Heart left ventricle (tissue), 16 donors: ENCODE measurements at regions not wholly inside any gene's neighbourhood (a gene's known extent, or its start where the extent isn't known, plus 50 kb on each side); places are given as distances from the start of the nearest gene placed in this dataset.

Experiments
- ATAC-seq, 4 donors: fragments of 200-7000 bp; cut with Tn5 transposase; one replicate each; pipeline ENCODE4 v1.9.1; 2020 to 2022; ENCODE audit warnings: moderate library complexity in 4 of 4, mild to moderate bottlenecking in 3 of 4, moderate number of reproducible peaks in 1 of 4
- DNase-seq, 5 donors: peaks; one replicate each; pipeline ENCODE4 v3.0.0-alpha.2; 2020
- H3K27ac ChIP-seq, 12 donors: fragments of 200-600 bp; sonication (generic) in 4 of 12; one replicate each; pipeline versions ENCODE4 v1.5.0 to v1.8.0; 2016 to 2022; ENCODE audit warnings: mild to moderate bottlenecking in 2 of 12
- H3K27me3 ChIP-seq, 9 donors: fragments of 200-600 bp; sonication (generic) in 2 of 9; one replicate each; pipeline versions ENCODE4 v1.5.1 to v1.8.0; 2016 to 2022; ENCODE audit warnings: mild to moderate bottlenecking in 3 of 9
- H3K36me3 ChIP-seq, 9 donors: fragments of 200-600 bp; sonication (generic) in 2 of 9; one replicate each; pipeline versions ENCODE4 v1.5.0 to v1.8.0; 2018 to 2022; ENCODE audit warnings: mild to moderate bottlenecking in 2 of 9
- H3K4me1 ChIP-seq, 12 donors: fragments of 200-600 bp; sonication (generic) in 4 of 12; one replicate each; pipeline versions ENCODE4 v1.5.0 to v1.8.0; 2016 to 2022; ENCODE audit warnings: mild to moderate bottlenecking in 3 of 12
- H3K4me3 ChIP-seq, 12 donors: fragments of 200-600 bp; sonication (generic) in 4 of 12; one replicate each; pipeline versions ENCODE4 v1.5.0 to v1.8.0; 2017 to 2022; ENCODE audit warnings: mild to moderate bottlenecking in 9 of 12, moderate library complexity in 4 of 12
- H3K9me3 ChIP-seq, 12 donors: fragments of 200-600 bp; sonication (generic) in 4 of 12; one replicate each; pipeline versions ENCODE4 v1.5.0 to v1.8.0; 2016 to 2022; ENCODE audit warnings: mild to moderate bottlenecking in 1 of 12
- CTCF ChIP-seq, 12 donors: fragments of 200-600 bp; sonication (generic) in 4 of 12; IDR thresholded peaks; one replicate each; pipeline versions ENCODE4 v1.5.0 to v1.8.0; 2018 to 2022; ENCODE audit warnings: antibody characterized with exemption in 12 of 12, mild to moderate bottlenecking in 5 of 12
- POLR2A ChIP-seq, 2 donors: fragments of 450-650 bp; IDR thresholded peaks; one replicate each; pipeline ENCODE4 v1.6.1; 2017; ENCODE audit warnings: antibody characterized with exemption in 2 of 2, mild to moderate bottlenecking in 2 of 2, moderate library complexity in 2 of 2
- WGBS, 4 donors: extraction: QIAGEN DNeasy Blood & Tissue Kit in 2 of 4; methylation state at CpG; one replicate each; pipeline versions ENCODE4 v1.1.5 to v1.1.7; 2013 to 2018; 5-methylcytosine and 5-hydroxymethylcytosine counted together
- intact Hi-C, 10 donors: fragments of 100-400 bp; cut with DNase I; formaldehyde crosslinking; loops; one replicate each; pipeline versions ENCODE4 v1.11.1 to v1.14.2; 2022
- donor health status: ischemic (EF 13 %, LVEDD 7.1; RV severe dilation, severe dysfunction).
- donor health status: healthy with polysubstance abuse.
- donor health status: DM: no; HTN: yes; CAD: no.
- donor health status: DM: no; HTN: no; CAD: no.
- donor health status: ischemic (EF 25% LVEDD 6.9; RV normal size, moderate dysfunction).
- donor health status: ischemic (EF 25% LVEDD 5.7; RV mildly dilated, moderate dysfunction).
- donor health status: healthy.
- donor health status: DM: yes; HTN: yes; CAD: no.
- donor health status: ischemic (EF 35%, LVEDD 5.7; RV mildly dilated, moderate dysfunction).
- donor health status: nonischemic (EF 11% LVEDD 7.7; RV severe dilation, severe dysfunction).
- donor health status: DM: yes; HTN: yes; CAD: no.
- donor health status: PGD.
- donor health status: ischemic (EF 29% LVEDD 5.4; RV normal size, mild dysfunction).
- donor health status: nonischemic (EF 23%, LVEDD 6.1; RV moderate dilation, normal function).

DNA sequence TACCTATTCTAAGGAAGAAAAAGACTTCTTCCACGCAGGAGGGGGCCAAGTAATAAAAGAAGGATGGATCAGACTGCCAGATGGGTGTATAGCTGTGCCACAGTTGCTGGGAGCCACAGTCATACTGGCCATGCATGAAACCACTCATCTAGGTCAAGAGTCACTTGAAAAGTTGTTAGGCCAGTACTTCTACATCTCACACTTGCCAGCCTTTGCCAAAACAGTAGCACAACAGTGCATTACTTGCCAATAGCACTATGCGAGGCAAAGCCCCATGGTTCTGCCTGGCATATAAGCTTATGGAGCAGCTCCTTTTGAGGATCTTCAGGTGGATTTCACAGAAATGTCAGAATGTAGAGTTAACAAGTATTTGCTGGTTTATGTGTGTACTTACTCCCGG is 735.0 kb downstream of the NLGN4Y start:
- intact Hi-C loops: no loop called here
- ATAC-seq: no peak
- Histone ChIP-seq H3K27ac (no peak overlapping the region), H3K4me3 (no peak overlapping the region), H3K27me3 (no peaks in the 10 kb centered on the region), H3K36me3 (no peaks in the 10 kb centered on the region), H3K9me3 (no peaks in the 10 kb centered on the region), H3K4me1 (no peaks in the 10 kb centered on the region)
- DNase-seq: no peak
- TF ChIP-seq POLR2A (IDR thresholded peaks at IDR 0.05): no peak
- 72 to 76% methylated on average over 3 of the region's 3 CpGs; no CpG with 5 or more reads in 2 of the 4 donors for WGBS, 4 donors

GRCh38 chrY:15286572-15286971 is 762.2 kb downstream of the NLGN4Y start:
- Histone ChIP-seq H3K36me3 (no peaks in the 10 kb centered on the region), H3K4me3 (no peak overlapping the region), H3K9me3 (no peaks in the 10 kb centered on the region), H3K27me3 (no peaks in the 10 kb centered on the region), H3K27ac (no peak overlapping the region), H3K4me1 (no peaks in the 10 kb centered on the region)
- TF ChIP-seq CTCF (IDR thresholded peaks at IDR 0.05) (no peak), POLR2A (IDR thresholded peaks at IDR 0.05) (no peak)
- WGBS, 4 donors: 79 to 80% methylated on average over 1 of the region's 1 CpG; no CpG with 5 or more reads in 2 of the 4 donors
- no peak for ATAC-seq
- DNase-seq: no peak
- intact Hi-C loops: no loop called here

DNA sequence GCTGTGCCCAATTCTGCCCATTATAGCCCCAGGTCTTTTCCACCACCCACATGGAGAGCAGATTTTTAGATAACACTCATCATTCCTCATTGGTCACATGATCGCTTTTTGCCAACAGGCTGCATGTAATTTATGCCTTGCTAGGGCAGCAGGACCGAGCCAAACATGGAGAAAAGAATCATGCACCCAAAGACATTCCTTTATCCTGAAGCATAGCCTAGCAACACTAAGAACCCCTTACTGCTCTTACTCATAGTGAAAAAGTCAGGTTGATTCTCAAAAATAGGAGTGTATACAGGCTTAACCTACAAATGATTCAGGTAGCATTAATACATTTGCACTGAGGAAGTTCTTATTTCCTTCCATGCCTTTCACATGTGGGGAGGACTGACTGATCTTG is 765.5 kb downstream of the NLGN4Y start:
- WGBS, 4 donors: 76 to 77% methylated on average over 2 of the region's 2 CpGs; no CpG with 5 or more reads in 2 of the 4 donors
- Histone ChIP-seq H3K4me3 (no peak overlapping the region), H3K27ac (no peak overlapping the region), H3K4me1 (no peaks in the 10 kb centered on the region), H3K27me3 (no peaks in the 10 kb centered on the region), H3K9me3 (no peaks in the 10 kb centered on the region), H3K36me3 (no peaks in the 10 kb centered on the region)
- intact Hi-C loops: no loop called here
- no peak for ATAC-seq
- TF ChIP-seq POLR2A (IDR thresholded peaks at IDR 0.05): no peak
- TF ChIP-seq CTCF (IDR thresholded peaks at IDR 0.05): no peak
- DNase-seq: no peak

DNA sequence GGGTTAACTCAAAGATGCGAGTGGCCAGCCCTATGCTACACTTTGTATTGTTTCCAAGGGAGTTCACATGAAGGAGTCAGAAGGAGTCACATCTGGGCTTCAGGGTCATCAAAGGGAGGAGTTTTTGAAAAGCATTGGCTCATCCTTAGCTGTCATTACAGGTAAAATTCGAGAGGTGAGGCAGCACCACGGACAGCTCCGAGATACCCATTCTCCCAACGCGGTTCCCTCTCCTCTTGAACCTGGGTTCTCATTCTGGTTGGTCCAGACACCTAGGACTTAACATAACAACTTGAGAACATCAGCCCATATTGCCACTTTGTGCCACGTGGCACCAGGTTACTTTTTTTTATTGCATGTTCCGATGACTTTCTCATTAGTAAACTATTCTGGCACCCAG is 768.6 kb downstream of the NLGN4Y start:
- 49% methylated on average over 8 of the region's 8 CpGs; no CpG with 5 or more reads in 2 of the 4 donors for WGBS, 4 donors
- Histone ChIP-seq H3K4me1 (no peaks in the 10 kb centered on the region), H3K36me3 (no peaks in the 10 kb centered on the region), H3K4me3 (no peak overlapping the region), H3K27me3 (no peaks in the 10 kb centered on the region), H3K27ac (no peak overlapping the region), H3K9me3 (no peaks in the 10 kb centered on the region)
- intact Hi-C loops: no loop called here
- TF ChIP-seq POLR2A (IDR thresholded peaks at IDR 0.05) (no peak), CTCF (IDR thresholded peaks at IDR 0.05) (no peak)
- ATAC-seq (no peak), DNase-seq (no peak)

GRCh38 chrY:15301879-15302278 is 777.5 kb downstream of the NLGN4Y start:
- Histone ChIP-seq H3K4me1 (no peaks in the 10 kb centered on the region), H3K36me3 (no peaks in the 10 kb centered on the region), H3K9me3 (no peaks in the 10 kb centered on the region), H3K27ac (no peak overlapping the region), H3K27me3 (no peaks in the 10 kb centered on the region), H3K4me3 (no peak overlapping the region)
- no peak for TF ChIP-seq POLR2A (IDR thresholded peaks at IDR 0.05)
- no peak for TF ChIP-seq CTCF (IDR thresholded peaks at IDR 0.05)
- intact Hi-C loops: no loop called here
- ATAC-seq (no peak), DNase-seq (no peak)
- 70 to 75% methylated on average over 3 of the region's 3 CpGs; no CpG with 5 or more reads in 2 of the 4 donors for WGBS, 4 donors
